GDM1 (cell line): ENCODE measurements at regions not wholly inside any gene's neighbourhood (a gene's known extent, or its start where the extent isn't known, plus 50 kb on each side); places are given as distances from the start of the nearest gene placed in this dataset.
"Not testable (repeated sequence)": the region's sequence is repeated elsewhere in the genome, so short reads cannot be mapped to it uniquely, and the experiment has no call there.

Experiments used
- DNase-seq: peaks from one replicate; lab custom pipeline; 2025; lab: John Stamatoyannopoulos, UW

DNA sequence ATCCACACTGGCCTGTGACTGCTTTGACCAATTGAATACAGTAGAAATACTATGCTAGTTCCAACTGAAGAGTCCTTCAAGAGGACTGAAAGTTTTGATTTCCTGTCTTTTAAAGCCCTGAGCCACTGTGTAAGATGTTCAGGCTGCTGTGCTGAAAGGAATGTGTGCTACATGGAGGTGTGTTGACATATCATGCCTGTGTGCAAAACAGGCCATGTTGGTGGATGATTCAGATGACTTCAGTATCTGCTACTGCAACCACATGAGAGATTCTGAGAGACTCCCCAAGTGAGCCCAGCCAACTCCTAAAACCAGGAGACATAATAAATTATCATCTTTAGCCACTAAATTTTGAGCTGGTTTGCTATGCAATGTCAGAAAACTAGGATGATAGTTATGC lies 662.9 kb downstream of the ZEB2 start:
- no peak for DNase-seq

DNA sequence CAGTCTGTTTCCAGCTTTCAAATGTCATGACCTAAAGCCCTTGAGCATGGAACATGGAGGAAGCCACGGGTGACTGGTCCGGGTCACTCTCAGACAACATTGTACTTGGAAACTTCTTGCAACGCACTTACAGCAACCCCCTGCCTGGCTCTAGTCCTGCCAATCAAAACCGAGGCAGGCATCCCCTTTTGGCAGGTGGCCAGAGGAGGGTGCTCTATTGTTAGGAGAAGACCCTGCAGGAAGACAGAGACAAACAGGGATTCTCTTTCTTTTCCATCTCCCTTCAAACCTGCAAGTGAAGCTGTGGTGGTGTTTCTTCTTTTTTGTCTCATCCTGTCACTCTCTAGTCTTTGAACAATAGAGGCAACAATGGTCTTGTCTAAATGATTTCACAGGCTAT lies 667.2 kb downstream of the ZEB2 start:
- no peak for DNase-seq

DNA sequence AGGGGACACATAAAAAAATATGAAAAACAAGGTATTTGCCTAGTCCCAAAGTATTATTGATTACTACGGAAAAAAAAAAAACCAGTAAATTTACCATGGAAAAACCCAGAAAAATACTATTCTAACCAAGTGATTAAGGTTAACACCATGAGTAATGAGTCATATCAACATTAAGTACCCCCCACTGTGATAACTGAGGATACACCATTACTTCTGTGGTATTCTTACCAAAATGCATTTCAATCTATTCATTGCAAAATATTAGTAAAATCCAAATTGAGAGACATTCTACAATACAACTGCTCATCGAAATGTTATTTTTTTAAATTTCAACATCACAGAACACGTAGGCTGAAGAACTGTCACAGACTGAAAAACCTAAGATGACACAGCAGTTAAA lies 669.8 kb downstream of the ZEB2 start:
- no peak for DNase-seq

DNA sequence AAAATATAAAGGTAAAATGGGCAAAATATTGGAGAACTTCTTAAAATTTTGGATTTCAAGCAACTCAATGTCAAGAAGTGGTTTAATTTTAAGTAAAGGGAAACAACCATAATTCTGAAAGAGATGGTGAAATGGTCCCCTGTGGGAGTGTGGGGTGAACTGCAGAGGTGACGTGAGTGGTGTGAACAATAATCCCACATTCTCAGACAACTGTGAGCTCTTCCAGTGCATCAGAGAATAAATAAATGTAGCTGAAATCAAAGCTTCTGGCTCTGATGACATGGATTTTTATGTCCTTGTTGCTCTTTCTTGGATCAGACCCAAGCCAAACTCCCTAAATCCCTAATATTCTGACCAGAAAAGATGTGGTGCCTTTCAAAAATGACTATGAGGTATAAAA lies 672.7 kb downstream of the ZEB2 start:
- DNase-seq = no peak

DNA sequence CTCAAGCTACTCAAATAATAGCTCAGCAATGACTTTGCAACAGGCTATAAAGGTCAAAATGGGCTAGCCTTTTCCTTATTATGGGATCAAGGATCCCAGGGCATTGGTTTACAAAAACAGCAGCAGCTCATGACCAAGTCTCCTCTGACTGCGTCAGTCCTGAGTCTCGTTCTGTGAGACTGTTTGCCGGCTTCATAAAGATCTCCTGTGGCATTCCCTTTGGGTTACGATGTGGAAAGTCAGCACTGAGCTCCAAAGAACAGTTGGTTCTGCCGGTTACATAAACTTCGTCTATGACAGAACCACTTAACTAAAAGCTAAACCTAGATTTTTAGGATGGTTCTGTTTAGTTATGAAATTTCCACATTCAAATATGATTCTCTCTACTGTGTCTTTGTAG lies 674.9 kb downstream of the ZEB2 start:
- DNase-seq = no peak

DNA sequence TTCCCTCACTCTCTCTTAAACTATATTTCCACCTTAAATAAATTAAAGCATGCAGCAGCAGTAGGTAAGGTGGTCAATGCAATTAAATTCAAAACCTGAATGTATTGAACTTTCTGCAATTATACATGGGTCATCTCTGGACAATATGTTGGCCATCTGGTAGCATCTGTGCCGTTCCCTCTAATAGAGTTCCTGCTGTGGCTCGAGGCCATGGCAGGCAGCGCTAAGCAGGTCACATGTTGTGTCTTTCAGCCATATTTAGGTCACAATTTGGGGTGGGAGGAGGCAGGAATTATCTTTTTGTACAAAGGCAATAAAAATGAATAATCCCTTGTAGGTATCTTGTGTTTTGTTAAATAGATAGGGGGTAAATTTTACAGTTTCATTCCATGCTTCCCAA lies 676.2 kb downstream of the ZEB2 start:
- DNase-seq = no peak

DNA sequence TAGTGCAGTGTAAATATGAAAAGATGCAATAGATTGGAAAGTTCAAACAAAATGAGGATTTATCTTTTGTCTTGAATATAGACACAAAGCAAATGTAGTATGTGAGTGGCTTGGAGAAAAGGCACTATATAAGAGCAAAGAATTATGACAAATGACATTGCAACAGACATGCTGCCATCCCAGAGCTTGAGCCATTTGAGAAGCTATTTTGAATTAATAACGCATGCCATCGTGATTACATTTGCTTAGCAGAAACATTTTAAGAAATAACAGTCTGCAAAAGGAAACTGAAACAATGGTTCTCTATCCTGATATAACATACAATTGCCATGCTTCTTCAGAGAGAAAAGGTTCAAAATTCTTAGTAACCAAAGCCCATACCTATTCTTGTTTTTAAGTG lies 677.1 kb downstream of the ZEB2 start:
- DNase-seq = no peak

DNA sequence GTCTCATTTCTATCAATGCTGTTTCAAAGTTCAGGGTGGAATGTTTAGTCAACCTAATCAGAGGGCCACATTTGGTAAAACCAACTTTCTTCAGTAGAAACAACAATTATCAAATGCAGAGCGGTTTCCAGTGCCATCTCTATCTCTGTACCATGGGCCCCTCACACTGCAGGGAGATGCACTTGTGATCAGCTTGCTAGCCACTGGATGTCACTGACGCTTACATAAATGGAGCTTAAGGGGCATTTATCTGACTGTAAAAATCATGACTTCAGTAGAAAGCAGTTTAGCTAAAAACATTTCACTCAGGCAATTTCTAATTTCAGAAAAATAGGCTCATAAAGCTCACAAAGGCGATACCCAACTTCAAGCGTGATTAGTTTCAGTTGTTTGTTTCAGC lies 678.0 kb downstream of the ZEB2 start:
- peak; percentile 2 for DNase-seq

DNA sequence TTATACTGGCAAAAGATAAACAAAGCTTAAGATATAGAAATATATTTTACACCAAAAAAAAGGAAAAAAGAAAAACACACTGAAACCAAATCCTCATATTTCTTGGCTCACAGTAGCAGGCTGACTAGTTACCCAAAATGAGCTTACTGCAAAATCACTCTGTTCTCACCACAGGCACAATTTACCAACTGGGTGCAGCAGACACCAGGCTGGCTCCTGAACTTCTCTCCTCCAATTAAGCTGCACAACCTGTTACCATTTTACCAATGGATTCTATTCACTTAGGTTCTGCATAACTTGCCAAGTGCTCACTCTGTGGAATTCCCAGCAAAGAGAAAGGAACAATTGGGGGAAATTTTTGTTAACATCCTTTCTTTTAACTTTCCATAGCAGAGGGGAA lies 679.3 kb downstream of the ZEB2 start:
- no peak for DNase-seq

DNA sequence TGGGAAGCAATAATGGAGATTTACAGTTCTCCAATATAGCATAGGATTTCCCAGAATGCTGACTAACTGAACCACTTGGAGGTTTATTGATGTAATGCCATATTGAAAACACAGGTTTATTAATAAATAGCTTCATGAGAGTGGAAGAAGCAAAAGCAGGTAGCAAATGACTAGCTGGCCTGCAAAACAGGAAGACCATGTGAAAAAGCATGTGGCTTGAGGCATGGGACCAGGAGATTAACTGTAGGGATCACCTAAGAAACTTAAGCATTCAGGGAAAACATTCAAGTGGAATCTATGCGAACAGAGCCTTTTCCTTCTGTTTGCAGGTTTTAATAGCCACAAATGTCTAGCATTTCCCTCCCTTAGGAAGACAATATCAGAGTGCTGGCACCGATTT lies 679.7 kb downstream of the ZEB2 start:
- DNase-seq = no peak

DNA sequence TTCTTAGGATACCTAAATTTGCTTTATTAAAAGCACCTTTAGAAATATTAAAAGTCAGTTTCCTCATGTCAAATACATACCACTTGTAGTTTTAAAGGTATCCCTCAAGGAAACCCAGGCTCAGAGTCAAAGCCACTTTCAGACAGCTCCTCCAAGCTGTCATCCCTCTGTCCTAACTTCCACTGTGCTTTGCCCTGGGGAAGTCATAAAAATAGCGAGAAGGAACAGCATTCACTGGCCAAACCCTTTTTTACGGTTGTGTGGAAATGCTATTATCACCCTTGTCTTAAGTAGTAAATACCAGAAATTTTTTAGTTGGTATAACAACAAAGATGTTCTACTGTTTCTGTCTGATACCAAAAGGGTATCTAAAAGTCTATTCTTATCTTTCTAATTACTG lies 680.5 kb downstream of the ZEB2 start:
- no peak for DNase-seq

DNA sequence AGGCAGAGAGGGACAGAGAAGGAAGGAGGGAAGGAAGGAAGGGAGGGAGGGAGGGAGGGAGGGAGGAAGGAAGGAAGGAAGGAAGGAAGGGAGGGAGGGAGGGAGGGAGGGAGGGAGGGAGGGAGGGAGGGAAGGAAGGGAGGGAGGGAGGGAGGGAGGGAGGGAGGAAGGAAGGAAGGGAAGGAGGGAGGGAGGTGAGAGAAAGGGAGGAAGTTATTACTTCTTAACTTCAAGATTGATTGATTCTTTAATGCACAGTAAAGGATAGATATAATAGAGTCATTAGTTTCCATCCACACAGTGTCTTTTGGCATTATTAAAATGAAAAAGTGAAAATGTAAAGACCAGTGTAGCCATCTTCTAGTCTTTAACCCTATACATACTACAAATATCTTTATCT lies 682.9 kb downstream of the ZEB2 start:
- not testable (repeated sequence) for DNase-seq

DNA sequence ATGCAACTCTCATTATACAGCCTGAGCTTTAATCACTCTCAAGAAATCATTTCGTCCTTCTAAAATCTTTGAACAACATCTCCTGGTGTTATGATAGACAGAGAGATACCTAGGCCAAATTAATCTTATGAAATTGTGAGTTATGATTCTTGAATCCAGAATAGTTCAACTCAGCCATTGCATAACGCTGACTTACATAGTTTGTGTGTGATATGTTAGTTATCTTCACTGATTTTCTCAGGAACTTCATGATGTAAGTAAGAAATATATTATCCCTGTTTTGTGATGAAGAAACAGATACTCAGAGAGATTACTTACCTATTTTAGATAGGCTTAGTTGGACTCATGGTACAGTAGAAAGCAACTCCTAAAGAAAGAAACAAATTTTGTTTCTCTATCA lies 684.4 kb downstream of the ZEB2 start:
- no peak for DNase-seq

DNA sequence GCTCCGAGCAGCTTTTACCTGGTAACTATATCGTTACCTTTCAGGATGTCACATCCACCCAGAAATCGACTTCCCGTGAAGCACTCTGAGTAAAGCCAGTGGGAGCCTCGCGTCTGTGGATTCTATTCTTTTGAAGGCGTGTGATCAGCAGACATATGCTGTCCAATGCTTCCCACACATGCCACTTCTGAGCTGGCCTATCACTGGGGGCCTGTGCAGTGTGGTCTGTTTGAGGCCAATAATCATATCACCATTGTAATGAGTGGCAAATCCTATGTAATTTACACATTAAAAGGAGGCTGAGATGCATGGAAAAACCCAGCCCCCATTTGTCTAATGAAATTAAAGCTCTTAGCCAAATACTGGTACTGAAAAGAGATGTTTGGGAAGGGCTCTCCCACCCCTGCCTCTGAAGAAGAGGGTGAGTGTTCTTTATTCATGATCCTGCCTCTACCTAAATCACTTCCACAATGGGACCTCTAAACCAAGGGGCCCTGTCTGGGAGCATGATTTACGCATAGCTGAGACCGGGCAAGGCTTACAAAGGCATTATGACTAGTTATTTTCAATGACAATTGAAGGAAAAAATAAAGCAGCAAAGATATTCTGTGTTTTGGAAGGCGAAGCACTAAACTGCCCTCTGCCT lies 686.8 kb downstream of the ZEB2 start:
- no peak for DNase-seq

DNA sequence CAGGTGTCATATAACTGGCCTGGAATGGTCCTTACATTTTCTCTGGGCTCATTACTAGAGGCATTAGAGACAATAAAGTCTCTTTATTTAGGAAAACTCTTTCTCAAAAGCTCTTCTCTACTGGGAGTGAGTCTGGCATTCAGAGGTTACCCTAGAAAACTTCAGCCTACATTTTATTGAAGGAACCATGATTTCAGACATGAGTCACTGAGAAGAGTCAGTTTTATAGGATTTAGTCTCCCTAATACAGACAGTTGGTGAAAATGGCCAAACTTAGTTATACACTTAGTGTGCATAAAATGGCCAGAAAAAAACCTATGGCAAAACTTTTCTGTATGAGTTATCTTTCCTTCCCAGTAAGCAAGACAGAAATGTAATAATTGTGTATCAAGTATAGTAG lies 689.4 kb downstream of the ZEB2 start:
- DNase-seq = no peak

DNA sequence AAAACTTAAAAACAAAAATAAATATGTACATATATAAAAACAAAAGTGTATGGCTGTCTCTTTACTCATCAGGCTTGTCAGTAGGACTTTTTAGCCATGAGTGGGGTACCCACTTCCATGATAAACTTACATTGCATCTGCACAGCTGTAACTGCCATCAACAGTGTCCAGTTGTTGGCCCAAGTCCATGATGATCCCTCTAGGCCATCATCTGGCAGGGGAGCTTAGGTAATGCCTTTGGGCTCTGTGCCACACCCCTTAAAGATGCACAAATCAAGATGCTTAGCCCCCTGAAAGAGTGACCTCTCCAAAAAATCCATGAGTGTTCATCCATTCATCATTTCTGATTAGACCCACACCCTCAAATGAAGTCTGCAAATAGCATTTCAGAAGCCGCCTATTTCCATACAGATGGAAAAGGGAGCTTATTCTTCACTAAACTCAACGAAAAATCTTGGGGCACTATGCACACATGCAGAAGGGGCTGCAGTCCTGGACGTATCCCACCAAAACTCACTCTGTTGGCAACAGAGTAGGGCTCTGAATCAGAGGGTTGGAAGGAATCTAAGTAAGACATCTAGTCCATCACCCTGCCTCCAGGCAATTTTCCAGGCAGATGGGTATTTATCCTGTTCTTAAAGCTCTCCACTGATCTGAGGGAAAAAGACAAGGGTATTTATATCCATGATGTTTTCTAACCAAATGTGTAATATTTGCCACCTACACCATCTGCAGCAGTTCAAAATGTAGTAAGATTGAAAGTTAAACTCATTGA lies 691.0 kb downstream of the ZEB2 start:
- no peak for DNase-seq

DNA sequence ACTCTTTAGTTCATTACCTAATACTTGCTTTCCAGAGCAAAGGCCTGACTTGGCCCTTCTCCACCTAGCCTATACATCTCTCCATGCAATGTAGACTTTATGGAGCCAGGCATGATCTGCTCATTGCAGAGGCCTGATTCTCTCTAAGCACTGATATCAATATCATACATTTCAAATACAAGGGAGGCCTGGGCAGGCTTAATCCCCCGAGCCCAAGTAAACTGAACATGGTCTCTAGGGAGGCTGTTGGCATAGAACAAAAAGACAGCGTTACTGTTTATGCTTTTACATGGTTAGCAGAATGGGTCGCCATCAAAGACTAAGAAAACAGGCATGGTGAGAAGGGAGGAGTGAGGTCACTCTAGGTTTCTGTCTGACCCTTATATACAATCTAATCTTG lies 695.1 kb downstream of the ZEB2 start:
- no peak for DNase-seq

DNA sequence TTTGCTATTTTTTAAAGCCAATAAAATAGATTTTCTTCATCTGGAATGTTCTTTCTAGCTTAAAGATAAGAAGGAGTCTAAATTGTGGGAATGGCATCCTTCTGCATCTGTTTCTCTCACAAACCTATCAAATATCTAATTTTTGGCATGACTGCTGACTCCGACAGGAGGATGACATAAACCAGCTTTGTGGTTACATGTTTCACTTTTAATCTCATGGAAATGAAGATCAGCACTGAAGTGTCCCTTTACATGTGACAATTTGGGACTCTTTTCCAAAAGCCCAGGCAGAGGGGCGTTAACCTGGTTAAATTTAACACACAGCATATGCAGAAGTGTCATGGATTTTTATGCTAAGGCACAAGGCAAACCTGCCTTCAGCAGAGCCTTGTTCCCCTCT lies 694.7 kb downstream of the ARHGAP15 start:
- DNase-seq = no peak

DNA sequence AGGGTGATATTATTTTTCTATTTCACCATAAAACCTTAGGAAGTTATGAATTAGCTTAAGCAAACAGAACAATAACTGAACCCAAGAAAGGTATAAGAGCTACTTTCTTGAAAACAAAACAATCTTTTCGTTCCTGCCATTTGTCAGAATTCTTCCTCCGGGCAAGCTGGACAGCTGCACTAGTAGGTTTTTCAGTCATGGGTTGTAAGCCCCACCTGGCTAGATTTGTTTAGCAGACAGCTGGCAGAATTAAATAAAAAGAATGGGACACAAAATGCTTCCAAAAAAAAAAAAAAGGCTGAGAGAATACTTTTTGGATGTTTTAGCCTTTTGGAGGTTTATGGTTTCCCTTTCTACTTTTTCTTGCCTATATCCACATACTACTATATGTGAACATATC lies 694.1 kb downstream of the ARHGAP15 start:
- DNase-seq = no peak

DNA sequence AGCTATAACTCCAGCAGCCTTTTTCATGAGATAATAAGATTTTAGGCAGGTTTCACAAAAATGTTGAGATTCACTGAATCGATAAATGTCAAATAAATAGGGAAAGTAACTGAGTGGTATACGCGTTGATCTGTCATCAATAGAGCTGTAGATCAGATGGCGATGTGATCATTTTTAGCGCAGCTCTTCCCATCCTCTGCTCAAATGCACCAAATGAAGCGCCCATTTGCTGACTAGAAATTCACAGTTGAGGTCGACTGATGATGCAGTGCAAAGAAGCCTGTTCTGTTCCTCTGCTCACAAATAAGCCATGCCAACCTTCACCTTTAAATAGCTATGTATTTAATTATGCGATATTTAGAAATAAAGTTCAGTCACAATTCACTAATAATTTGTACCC lies 693.5 kb downstream of the ARHGAP15 start:
- no peak for DNase-seq

DNA sequence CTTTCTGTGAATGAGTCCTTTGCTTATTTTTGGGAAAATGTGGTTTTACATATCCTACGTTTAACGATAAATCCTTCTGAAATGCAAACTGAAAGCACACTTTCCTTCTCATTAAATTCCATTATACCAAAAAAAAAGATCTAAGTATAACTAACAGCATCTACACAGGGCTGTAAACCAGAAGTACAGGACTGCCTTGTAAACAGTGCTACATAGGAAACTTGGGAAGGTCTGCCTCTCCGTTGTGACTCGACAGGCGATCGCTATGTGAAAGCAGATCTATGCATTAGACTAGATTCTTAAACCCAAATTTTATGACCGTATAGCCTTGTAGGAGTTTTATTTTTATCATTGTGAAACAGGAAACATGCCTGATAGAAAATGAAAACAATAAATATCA lies 690.5 kb downstream of the ARHGAP15 start:
- no peak for DNase-seq

DNA sequence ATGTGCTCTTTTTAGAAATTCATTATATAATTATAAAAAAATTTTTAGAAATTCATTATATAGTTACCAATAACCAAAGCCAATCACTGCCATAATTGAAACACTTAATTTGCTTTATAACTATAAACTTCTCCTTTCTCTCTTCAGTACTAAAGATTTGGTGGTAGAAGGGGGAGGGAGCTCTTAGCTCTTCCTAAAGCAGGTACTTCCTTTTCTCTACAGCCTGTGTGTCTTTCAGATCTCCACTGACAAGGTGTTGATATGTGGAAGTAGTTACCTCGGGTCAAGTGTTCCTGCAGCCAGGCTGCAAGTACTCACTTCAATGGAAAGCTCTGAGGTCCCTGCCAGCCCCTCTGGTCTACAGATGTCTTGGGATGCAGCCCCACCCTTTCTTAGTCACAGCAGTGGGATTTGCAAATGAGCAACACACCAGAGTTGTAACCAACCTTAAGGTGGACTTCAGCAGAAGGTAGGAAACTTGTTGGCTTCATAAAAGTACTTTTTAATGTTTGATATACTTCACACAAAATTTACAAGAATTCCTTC lies 690.0 kb downstream of the ARHGAP15 start:
- DNase-seq = peak; percentile 12
